GM10248 (cell line): ENCODE measurements at regions not wholly inside any gene's neighbourhood (a gene's known extent, or its start where the extent isn't known, plus 50 kb on each side); places are given as distances from the start of the nearest gene placed in this dataset.
"Not testable (repeated sequence)": the region's sequence is repeated elsewhere in the genome, so short reads cannot be mapped to it uniquely, and the experiment has no call there.

Experiments
- CTCF ChIA-PET: fragments of 300-600 bp; sonication (Branson Sonifier 250); formaldehyde crosslinking; extraction: SDS; loops from one replicate; lab custom pipeline; 2021; ENCODE audit warnings: antibody characterized with exemption; lab: Yijun Ruan, JAX
- POLR2A ChIA-PET: fragments of 350-650 bp; sonication (Branson Sonifier 250); formaldehyde crosslinking; extraction: SDS; loops from one replicate; lab custom pipeline; 2020; ENCODE audit warnings: antibody characterized with exemption; lab: Yijun Ruan, JAX
- DNase-seq: peaks from one replicate; pipeline ENCODE4 v3.0.0; 2012; ENCODE audit errors: extremely low spot score
- TF ChIP-seq, protein P1 (sequence below): IDR thresholded peaks from 2 replicates; pipeline ENCODE4 v1.5.1; 2012; ENCODE audit warnings: mild to moderate bottlenecking, low read depth; ENCODE audit errors: extremely low read depth, missing control alignments, control extremely low read depth

- no peak for DNase-seq
- TF ChIP-seq, protein P1, sequence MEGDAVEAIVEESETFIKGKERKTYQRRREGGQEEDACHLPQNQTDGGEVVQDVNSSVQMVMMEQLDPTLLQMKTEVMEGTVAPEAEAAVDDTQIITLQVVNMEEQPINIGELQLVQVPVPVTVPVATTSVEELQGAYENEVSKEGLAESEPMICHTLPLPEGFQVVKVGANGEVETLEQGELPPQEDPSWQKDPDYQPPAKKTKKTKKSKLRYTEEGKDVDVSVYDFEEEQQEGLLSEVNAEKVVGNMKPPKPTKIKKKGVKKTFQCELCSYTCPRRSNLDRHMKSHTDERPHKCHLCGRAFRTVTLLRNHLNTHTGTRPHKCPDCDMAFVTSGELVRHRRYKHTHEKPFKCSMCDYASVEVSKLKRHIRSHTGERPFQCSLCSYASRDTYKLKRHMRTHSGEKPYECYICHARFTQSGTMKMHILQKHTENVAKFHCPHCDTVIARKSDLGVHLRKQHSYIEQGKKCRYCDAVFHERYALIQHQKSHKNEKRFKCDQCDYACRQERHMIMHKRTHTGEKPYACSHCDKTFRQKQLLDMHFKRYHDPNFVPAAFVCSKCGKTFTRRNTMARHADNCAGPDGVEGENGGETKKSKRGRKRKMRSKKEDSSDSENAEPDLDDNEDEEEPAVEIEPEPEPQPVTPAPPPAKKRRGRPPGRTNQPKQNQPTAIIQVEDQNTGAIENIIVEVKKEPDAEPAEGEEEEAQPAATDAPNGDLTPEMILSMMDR, result no peak
- ChIA-PET CTCF (interaction anchor here (2.4 kb wide), 1 partner anchor 11 kb away, joined by 6 read pairs; no protein-coding TSS in a partner anchor), POLR2A (no interaction called here)
Observed at GRCh38 chr4:141858437-141858836, 222.1 kb downstream of the IL15 start.

DNA sequence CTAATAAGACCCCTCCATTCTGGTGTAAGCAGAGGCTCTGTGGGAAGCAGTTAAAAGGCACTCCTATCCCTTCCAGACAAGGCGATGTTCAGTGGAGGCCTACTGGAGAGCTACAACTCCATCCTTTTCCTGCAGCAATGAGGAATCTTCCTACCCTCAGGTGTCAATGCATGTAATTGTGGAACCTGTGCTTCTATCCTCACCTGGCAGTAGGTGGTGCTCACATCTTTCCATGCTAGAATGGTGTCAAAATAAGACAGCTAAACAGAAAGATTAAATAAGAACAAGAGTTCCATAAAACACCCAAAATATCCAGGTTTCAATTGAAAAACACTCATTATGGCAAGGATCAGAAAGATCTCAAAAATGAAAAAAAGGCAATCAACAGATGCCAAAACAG, 224.6 kb downstream of the IL15 start:
- POLR2A ChIA-PET, result no interaction called here
- DNase-seq, result no peak
- CTCF ChIA-PET, result no interaction called here
- TF ChIP-seq, protein P1, result no peak

GRCh38 chr4:141870152-141870551, 233.8 kb downstream of the IL15 start:
- ChIA-PET POLR2A (no interaction called here), CTCF (interaction anchor here (1.0 kb wide), 1 partner anchor 13 kb away, joined by 3 read pairs; no protein-coding TSS in a partner anchor)
- TF ChIP-seq, protein P1, result no peak
- DNase-seq, result no peak

DNA sequence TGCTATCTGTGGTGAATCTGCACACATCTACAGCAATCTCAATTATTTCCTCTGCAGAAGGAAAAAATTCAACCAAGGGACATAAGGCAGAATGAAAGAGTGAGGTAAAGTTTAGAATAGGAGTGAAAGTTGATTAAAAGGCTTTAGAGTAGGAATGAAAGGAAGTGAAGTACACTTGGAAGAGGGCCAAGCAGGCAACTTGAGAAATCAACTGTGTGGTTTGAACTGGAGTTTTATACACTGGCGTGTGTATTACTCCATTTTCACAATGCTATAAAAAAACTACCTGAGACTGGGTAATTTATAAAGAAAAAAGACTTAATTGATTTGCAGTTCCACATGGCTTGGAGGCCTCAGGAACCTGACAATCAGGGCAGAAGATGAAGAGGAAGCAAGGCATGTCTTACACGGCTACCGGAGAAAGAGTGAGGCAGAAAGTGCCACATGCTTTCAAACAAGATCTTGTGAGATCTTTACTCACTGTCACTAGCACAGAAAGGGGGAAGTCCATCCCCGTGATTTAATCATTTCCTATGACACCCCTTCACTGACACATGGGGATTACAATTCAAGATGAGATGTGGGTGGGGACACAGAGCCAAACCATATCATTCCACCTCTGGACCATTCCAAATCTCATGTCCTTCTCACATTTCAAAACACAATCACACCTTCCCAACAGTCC, 234.8 kb downstream of the IL15 start:
- POLR2A ChIA-PET, result no interaction called here
- no peak for DNase-seq
- CTCF ChIA-PET, result no interaction called here
- TF ChIP-seq, protein P1, result no peak

GRCh38 chr4:141882650-141883049, 246.3 kb downstream of the IL15 start:
- POLR2A ChIA-PET, DNase-seq, CTCF ChIA-PET: not testable (repeated sequence)

DNA sequence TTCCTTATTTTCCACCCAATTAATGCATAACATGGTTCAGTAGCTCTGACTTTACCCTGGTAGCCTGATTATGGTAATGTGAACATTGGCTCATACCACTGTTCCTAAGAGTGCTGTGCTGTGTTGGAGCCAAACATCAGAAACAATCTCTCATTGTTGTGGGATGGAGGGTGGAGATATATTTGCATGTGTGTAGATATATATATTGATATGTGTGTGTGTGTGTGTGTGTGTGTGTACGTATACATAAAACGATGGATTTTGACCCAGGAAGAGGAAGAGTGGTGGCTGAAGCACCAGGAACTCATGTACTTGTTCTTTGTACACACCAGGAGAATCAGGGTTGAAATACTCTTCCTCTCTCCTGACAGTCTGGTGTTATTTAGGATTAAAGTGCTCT, 247.7 kb downstream of the IL15 start:
- TF ChIP-seq, protein P1, result no peak
- POLR2A ChIA-PET, result no interaction called here
- no peak for DNase-seq
- CTCF ChIA-PET, result interaction anchor here (1.1 kb wide), 1 partner anchor 19 kb away, joined by 3 read pairs; no protein-coding TSS in a partner anchor

GRCh38 chr4:141885112-141885511, 248.7 kb downstream of the IL15 start:
- TF ChIP-seq, protein P1, result no peak
- DNase-seq, result no peak
- ChIA-PET CTCF (interaction anchor here (1.1 kb wide), 1 partner anchor 20 kb away, joined by 3 read pairs; no protein-coding TSS in a partner anchor), POLR2A (no interaction called here)
